HG02852 (cell line): ENCODE measurements at regions not wholly inside any gene's neighbourhood (a gene's known extent, or its start where the extent isn't known, plus 50 kb on each side); places are given as distances from the start of the nearest gene placed in this dataset.

Experiments
- ATAC-seq: cut with Tn5 transposase; IDR thresholded peaks from one replicate; pipeline ENCODE4 v1.9.1; 2021; ENCODE audit warnings: mild to moderate bottlenecking, moderate library complexity; ENCODE audit not compliant: unreplicated experiment

GRCh38 chr18:24968238-24968775, 383.7 kb downstream of the ZNF521 start:
- no peak for ATAC-seq

DNA sequence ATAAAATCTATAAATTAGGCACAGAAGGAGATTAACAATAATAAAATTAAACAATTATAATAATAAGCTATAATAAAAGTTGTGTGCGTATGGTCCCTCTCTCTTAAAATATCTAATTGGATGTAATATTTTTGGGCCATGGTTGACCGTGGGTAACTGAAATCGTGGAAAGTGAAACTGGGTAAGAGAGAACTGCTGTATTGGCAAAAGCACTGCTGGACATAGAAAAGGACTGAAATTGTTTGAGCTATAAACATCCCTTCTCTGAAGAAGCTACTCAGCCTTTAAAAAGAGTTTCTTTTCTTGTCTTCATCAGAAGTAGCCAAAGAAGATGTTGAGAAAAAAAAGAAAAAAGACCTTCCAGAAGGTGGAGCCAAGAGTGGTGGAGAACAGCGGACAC, 379.4 kb downstream of the ZNF521 start:
- no peak for ATAC-seq

DNA sequence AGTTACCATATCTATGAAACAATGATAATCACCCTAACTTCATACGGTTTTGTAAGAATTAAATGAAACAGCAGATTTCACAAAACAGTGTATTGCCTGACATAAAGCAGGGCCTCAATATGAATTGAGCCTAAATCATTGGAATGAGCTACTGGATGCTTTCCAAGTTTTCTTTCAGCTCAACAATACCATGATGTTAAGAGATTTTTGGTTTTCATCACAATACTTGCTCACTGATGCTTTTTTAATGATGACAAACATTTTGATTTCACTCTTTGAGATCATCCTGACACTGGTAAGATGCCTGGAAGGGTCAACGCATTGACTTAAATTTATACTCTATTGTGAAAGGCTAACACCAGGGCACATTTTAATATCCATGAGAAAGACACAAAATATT, 377.5 kb downstream of the ZNF521 start:
- no peak for ATAC-seq

- ATAC-seq: no peak
Measured at GRCh38 chr18:24975496-24976372, 376.2 kb downstream of the ZNF521 start.

DNA sequence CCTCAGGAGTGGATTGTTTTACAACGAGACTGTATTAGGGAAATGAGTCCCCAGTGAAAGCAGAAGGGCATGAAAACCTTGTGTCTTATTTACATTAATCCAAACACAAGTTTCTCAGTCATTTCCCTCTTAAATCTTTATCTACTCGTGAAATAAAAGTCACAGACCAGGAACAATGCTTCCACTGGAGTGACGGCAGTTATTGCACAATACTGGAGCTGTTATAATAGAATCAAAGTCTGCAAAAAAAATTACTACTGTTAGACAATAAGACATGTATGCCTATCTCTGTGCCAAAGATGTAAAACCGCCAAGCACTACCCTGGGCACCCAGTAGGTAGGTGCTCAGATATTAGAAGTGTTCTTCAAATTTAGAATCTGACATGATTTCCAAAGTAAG, 375.5 kb downstream of the ZNF521 start:
- no peak for ATAC-seq

- ATAC-seq: no peak
Measured at GRCh38 chr18:24979235-24979634, 372.7 kb downstream of the ZNF521 start.

DNA sequence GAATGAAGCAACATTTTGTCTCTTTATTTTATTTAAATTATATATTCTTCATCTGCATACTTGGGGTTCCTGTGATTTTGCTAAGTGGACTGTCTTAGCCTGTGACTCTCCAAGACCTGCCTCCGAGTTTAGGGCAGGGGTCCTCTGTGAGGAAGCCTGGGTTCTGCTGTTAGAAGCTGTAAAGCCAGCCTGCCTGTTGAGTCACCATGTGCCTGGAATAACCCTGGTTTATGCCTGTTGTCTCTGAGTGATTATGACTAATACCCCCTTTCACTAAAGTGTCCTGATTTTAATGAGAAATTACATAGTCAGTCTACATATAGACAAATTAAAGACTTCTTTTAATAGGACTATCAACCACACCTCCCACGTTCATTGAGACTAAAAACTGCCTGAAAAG, 369.1 kb downstream of the ZNF521 start:
- no peak for ATAC-seq

DNA sequence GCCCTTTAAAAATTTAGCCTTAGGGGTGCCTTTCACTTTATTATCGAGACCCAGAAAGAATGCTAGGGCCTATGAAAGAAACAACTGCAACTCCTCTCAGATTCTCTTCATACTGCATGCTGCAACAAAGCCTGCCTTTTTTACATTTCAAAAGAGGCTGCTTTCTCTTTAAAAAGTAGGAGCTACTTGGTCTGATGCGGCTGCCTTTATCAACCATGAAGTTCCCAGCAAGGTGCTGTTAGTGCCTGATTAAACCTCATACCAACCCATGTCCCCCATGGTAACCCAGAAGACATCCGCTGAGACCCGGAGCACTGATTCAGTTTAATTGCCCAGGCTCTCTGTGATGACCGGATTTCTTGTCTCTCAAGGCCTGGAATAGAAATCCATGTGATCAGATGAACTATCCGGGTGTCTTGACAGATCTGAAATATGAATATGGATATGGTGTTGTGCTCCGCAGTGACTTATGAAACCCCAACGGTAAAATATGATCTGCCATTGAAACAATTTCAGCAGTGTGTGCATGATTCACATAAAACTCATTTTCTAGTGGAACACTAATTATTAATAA, 368.3 kb downstream of the ZNF521 start:
- no peak for ATAC-seq

DNA sequence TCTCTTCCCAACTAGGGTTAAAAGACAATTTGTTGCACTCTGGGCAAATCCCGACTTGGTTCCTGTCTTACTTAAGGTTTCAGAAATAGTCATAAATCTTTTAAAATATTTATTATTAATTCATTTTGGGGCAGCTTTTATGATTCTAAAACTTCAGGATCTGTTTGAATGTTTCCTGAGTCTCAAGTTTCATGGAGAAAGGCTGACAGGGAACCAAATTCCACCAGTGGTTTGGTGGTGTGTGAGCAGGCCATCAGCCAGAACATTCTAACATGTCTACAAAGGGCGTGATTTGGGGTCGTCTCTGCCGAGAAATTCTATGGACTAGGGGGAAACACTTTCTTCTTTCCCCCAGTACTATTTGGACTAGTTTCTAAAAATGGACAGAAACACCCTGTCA, 366.4 kb downstream of the ZNF521 start:
- ATAC-seq: no peak

DNA sequence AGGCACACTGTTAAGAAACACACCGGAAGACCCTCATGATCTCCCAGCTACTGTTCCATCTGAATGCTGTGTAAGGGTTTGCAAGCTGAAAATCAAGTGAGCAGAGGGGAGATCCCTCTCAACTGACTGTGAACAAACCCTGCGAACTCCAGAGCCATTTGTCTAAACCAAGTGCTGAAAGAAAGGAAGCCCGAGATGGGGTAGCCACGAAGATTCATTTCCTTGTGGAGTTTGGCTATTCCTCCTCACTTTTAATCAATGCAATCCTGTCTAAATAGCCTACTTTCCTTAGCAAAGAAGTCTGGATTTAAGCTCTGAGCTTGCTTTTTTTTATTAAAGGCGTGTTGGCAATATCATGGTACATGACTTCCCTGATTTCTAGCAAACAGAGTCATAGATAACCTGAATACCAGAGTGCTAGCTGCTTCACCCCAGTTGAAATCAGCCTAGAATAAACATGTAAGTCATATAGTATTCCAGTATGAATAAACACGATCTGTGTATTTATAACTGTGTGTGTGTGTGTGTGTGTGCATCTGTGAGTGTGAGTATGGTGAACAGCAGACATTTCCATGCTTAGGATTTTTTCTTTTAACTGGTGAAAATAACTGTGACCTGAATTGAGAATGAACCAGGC, 365.2 kb downstream of the ZNF521 start:
- no peak for ATAC-seq

DNA sequence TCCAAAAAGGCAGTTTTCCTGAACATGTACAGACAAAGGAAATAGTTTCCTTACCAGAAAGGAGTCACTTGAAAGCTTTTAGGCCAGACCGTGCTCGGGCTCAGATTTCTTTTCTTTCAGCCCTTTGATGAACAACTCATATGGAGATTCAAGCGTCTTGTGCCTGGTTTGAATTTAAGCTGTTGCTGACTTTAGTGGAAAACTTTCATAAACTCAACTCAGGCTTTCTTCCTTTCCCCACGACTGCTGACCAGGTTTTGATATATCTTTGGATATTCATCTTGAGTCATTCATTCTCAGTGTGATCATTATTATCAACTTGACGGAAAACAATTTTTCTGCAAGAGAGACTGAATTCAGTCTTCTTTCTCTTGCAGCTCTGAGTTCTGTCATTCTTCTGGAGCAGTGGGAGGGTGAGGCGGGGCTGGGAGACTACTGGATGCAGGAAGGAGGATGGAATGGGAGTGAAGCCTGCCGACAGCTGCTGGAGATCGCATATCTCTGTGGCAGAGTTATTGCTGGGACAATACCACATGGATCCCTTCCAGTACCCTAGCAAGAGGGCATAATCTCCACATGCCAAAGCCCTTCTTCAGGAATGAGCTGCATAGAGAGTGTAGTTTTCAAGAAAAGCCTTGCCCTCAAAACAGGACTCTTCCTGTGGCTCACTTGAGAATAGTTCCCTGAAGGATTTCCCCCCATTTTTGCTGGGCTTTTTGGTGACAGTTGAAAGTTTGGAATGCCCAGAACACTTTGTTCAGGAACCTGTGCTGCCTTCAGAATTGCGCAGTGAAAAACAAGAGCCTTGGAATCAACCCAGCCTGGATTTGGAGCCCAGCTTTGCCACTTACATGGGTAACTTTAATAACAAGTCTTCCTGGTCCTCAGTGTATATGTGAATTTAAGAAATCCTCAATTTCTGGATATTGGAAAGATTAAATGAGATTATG, 364.4 kb downstream of the ZNF521 start:
- ATAC-seq: no peak

- ATAC-seq: no peak
Measured at GRCh38 chr18:24988253-24988840, 363.6 kb downstream of the ZNF521 start.

DNA sequence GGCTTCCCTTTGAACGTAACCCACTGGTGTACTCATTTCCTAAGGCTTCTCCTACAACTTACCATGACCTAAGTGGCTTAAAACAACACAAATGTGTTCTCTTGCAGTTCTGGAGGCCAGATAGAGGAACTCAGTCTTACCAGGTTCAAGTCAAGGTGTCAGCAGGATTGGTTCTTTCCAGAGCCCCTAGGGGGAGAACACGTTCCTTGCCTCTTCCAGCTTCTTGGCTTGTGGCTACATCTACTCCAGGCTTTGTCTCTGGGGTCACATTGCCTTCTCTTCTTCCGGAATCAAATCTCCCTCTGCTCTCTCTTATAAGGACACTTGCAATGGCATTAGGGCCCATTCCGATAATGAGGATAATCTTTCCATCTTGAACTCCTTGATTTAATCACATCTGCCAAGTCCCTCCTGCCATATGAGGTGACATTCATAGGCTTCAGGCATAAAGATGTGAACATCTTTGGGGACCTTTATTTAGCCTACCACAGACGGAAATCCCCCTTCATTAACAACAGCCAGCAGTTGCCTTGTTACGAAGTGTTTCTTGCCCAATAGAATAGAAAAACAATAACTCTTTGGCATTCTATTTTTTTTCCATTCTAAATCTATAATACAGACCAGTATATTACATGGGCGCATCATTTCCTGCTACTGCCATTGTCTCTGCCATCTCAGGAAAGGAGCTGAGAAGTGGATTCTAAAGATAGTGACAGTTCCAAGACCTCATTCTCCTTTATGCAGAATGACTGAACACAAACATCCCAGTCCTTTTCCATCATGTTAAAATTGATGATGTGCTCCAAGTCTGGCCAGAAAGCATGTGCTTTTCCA, 362.0 kb downstream of the ZNF521 start:
- no peak for ATAC-seq

DNA sequence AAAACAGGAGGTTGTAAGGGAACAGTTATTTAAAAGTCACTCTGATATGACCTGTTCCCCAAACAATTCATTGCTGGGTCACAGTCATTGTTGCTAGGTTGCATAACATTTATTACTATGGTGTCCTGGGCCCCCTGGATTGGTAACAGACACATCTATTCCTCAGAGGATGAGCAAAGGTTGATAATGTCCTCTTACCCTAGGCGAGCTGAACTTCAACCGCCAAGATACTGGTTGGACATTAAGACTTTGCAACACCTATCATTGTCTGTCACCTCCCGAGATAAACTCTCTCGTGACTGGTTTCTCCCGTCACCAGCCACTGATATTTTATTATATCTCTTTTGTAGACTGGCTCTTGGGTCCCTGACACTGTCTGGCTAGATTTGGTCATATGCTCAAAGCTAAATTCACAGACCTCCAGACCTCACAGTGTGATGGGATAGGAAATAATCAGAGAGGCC, 361.3 kb downstream of the ZNF521 start:
- no peak for ATAC-seq

DNA sequence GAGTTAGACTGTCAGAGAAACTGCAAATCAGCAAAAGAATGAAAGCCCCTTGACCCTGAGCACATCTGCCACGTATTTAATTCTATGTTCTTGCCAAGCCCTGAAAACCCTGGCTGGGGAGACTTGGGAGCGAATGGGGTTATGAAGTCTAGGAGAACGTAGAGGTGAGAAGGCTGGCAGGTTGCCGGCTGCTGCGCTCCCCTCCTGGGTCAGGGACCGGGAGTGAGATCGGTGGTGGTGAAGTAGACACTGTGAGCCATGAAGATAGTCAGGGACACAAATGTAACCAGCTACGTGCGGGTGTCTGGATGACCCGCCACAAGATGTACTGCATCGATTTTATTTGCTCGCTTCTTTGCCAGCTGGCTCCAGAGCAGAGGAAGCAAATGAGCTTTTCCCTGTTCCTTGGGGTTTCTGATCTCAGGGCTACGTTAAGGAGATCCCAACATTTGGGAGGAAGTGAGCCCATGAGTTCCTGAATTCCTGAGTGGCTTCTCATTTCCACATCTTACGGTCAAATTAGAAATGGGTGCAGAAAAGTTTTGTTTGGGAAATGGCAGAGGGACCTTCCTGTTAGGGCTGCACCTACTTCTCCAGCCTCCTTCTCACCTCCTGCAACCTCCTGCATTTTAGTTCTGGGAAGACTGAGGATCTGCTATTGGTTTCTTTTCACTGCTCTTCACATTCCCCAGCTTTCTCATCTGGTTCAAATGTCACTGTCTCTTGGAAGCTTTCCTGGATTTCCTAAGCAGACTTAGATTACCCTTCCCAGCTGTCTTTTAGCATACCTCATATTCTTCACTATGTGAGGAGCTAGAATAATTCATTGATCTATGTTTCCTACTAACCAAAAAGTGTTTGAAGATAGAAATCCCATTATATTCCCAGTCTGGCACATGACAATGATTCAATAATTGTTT, 360.6 kb downstream of the ZNF521 start:
- ATAC-seq: no peak

GRCh38 chr18:24992491-24992890, 359.5 kb downstream of the ZNF521 start:
- no peak for ATAC-seq

DNA sequence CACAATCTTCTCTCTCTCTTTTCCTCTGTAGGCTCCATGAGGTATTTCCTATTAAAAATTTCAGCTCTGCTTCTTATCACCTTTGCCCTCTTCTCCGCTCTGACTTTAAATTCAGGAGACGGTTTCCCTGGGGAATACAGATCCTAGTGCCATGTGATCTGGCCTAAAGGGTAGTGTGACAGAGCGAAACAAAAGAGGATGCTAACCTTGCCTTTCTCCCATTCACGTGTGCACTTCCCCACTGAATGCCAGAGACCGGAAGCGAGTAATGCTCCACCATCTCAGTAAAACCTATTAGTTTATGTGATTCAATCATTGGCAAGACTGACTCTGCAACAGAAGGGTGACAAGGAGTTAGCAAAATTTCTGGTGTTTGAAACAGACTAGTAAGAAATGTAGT, 358.3 kb downstream of the ZNF521 start:
- no peak for ATAC-seq

GRCh38 chr18:24995056-24995455, 356.9 kb downstream of the ZNF521 start:
- ATAC-seq: no peak
